Liver (tissue), 8 donors: ENCODE measurements at regions not wholly inside any gene's neighbourhood (a gene's known extent, or its start where the extent isn't known, plus 50 kb on each side); places are given as distances from the start of the nearest gene placed in this dataset.

Source experiments
- DNase-seq: peaks from one replicate; pipeline ENCODE4 v3.0.0-alpha.2; 2017; ENCODE audit warnings: low spot score
- H3K27ac ChIP-seq, 2 donors: one replicate each; pipeline ENCODE4 v1.7.0; 2013; ENCODE audit warnings: inconsistent platforms in 2 of 2, low read length in 2 of 2, control low read depth in 1 of 2, low read depth in 1 of 2, mild to moderate bottlenecking in 1 of 2
- H3K27me3 ChIP-seq, 4 donors: one replicate each; pipeline versions ENCODE4 v1.6.1 to v1.7.0; 2013; ENCODE audit warnings: low read length in 3 of 4, inconsistent platforms in 1 of 4, mild to moderate bottlenecking in 1 of 4, moderate library complexity in 1 of 4; ENCODE audit not compliant: control insufficient read depth in 4 of 4, insufficient read depth in 4 of 4
- H3K36me3 ChIP-seq, 4 donors: one replicate each; pipeline versions ENCODE4 v1.6.1 to v1.7.0; 2013; ENCODE audit warnings: low read length in 3 of 4, mild to moderate bottlenecking in 3 of 4, low read depth in 1 of 4, moderate library complexity in 1 of 4; ENCODE audit not compliant: control insufficient read depth in 4 of 4, insufficient read depth in 3 of 4
- H3K4me1 ChIP-seq, 4 donors: one replicate each; pipeline versions ENCODE4 v1.6.1 to v1.7.0; 2013; ENCODE audit warnings: low read length in 3 of 4, mild to moderate bottlenecking in 3 of 4, moderate library complexity in 1 of 4; ENCODE audit not compliant: control insufficient read depth in 4 of 4, insufficient read depth in 4 of 4
- H3K4me3 ChIP-seq, 3 donors: one replicate each; pipeline versions ENCODE4 v1.6.1 to v1.7.0; 2013; ENCODE audit warnings: low read length in 3 of 3, control low read depth in 1 of 3, low read depth in 1 of 3, mild to moderate bottlenecking in 1 of 3
- H3K9ac ChIP-seq, 2 donors: one replicate each; pipeline ENCODE4 v1.7.0; 2013; ENCODE audit warnings: low read length in 2 of 2, mild to moderate bottlenecking in 2 of 2, moderate library complexity in 2 of 2, control low read depth in 1 of 2, low read depth in 1 of 2
- H3K9me3 ChIP-seq, 4 donors: one replicate each; pipeline versions ENCODE4 v1.6.1 to v1.7.0; 2013; ENCODE audit warnings: low read length in 3 of 4; ENCODE audit not compliant: control insufficient read depth in 4 of 4
- EGR1 ChIP-seq, 2 donors: IDR thresholded peaks; 2 replicates each; pipeline ENCODE4 v1.6.1; 2016 to 2018; ENCODE audit warnings: antibody characterized with exemption in 2 of 2, low read depth in 2 of 2
- FOXA1 ChIP-seq: IDR thresholded peaks from 2 replicates; pipeline ENCODE4 v1.6.1; 2016; ENCODE audit warnings: antibody characterized with exemption
- FOXA2 ChIP-seq: IDR thresholded peaks from 2 replicates; pipeline ENCODE4 v1.6.1; 2016; ENCODE audit warnings: antibody characterized with exemption
- GABPA ChIP-seq, 2 donors: IDR thresholded peaks in 1 of 2; conservative IDR thresholded peaks in 1 of 2; 2 replicates each; pipeline ENCODE4 v1.6.1; 2016; ENCODE audit warnings: antibody characterized with exemption in 2 of 2, mild to moderate bottlenecking in 1 of 2, moderate library complexity in 1 of 2
- HNF4A ChIP-seq, 2 donors: conservative IDR thresholded peaks; 2 replicates each; pipeline ENCODE4 v1.6.1; 2016; ENCODE audit warnings: antibody characterized with exemption in 2 of 2, mild to moderate bottlenecking in 2 of 2
- HNF4G ChIP-seq: IDR thresholded peaks from 2 replicates; pipeline ENCODE4 v1.6.1; 2016; ENCODE audit warnings: antibody characterized with exemption
- JUND ChIP-seq, 2 donors: IDR thresholded peaks; 2 replicates each; pipeline ENCODE4 v1.6.1; 2016; ENCODE audit warnings: antibody characterized with exemption in 2 of 2
- NR2F2 ChIP-seq: IDR thresholded peaks from 2 replicates; pipeline ENCODE4 v1.6.1; 2016; ENCODE audit warnings: antibody characterized with exemption
- RAD21 ChIP-seq, 2 donors: IDR thresholded peaks; 2 replicates each; pipeline ENCODE4 v1.6.1; 2016; ENCODE audit warnings: antibody characterized with exemption in 2 of 2, mild to moderate bottlenecking in 2 of 2
- RXRA ChIP-seq, 2 donors: IDR thresholded peaks; 2 replicates each; pipeline ENCODE4 v1.6.1; 2017 to 2018; ENCODE audit warnings: antibody characterized with exemption in 2 of 2, mild to moderate bottlenecking in 1 of 2
- SP1 ChIP-seq: IDR thresholded peaks from 2 replicates; pipeline ENCODE4 v1.6.1; 2018; ENCODE audit warnings: antibody characterized with exemption, mild to moderate bottlenecking
- TAF1 ChIP-seq: conservative IDR thresholded peaks from 2 replicates; pipeline ENCODE4 v1.6.1; 2016; ENCODE audit warnings: antibody characterized with exemption, mild to moderate bottlenecking
- YY1 ChIP-seq: IDR thresholded peaks from 2 replicates; pipeline ENCODE4 v1.6.1; 2016; ENCODE audit warnings: antibody characterized with exemption, mild to moderate bottlenecking
- WGBS: extraction: QIAGEN DNeasy Blood & Tissue Kit; methylation state at CpG from one replicate; pipeline ENCODE4 v1.1.7; 2013; 5-methylcytosine and 5-hydroxymethylcytosine counted together
- TF ChIP-seq, protein P1 (sequence below): IDR thresholded peaks from 2 replicates; pipeline ENCODE4 v1.6.1; 2016; ENCODE audit warnings: antibody characterized with exemption
- TF ChIP-seq, protein P2 (sequence below): IDR thresholded peaks from 2 replicates; pipeline ENCODE4 v1.6.1; 2016; ENCODE audit warnings: antibody characterized with exemption
- TF ChIP-seq, protein P3 (sequence below): fragments of 150-350 bp; IDR thresholded peaks from 2 replicates; pipeline ENCODE4 v1.5.1; 2017; ENCODE audit warnings: improper control_type of control experiment, low read depth, low read length; ENCODE audit not compliant: missing input control
- TF ChIP-seq, protein P4 (sequence below): IDR thresholded peaks from 2 replicates; pipeline ENCODE4 v1.6.1; 2016; ENCODE audit warnings: antibody characterized with exemption
- TF ChIP-seq, protein P5 (sequence below): IDR thresholded peaks from 2 replicates; pipeline ENCODE4 v1.6.1; 2016; ENCODE audit warnings: antibody characterized with exemption, mild to moderate bottlenecking
- donor health status: healthy.
- donor health status: healthy.
- donor health status: healthy.
- donor health status: healthy.
- donor health status: healthy.

DNA sequence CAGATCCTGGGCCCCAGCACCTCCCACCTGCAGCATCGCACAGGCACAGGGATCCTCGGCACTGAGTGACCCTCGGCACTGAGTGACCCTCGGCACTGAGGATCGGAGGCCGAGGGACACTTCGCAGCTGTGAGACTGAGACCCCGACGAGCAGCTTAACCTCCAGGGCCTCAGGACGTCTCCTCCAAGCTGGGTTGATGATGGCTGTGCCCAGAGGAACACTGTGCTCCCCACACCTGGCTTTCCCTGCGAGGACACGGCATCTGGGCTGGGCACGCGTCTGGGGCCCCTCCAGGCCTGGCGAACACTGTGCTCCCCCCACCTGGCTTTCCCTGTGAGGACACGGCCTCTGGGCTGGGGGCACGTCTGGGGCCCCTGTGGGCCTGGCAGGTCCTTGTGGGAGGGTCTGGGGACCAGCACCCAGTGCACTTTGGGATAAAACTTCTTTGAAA, 158.3 kb upstream of the PPP2R2D start:
- TF ChIP-seq FOXA1 (no peak), HNF4G (no peak), RXRA (IDR thresholded peaks at IDR 0.05) (no peak), RAD21 (IDR thresholded peaks at IDR 0.05) (no peak), GABPA (IDR thresholded peaks at IDR 0.05 in 1 of 2, conservative IDR thresholded peaks at IDR 0.05 in 1 of 2) (no peak), FOXA2 (no peak), HNF4A (conservative IDR thresholded peaks at IDR 0.05) (no peak), EGR1 (IDR thresholded peaks at IDR 0.05; ENCODE audit: low read depth in 2 of 2) (no peak), YY1 (no peak), JUND (IDR thresholded peaks at IDR 0.05) (no peak), NR2F2 (no peak), TAF1 (no peak), SP1 (no peak)
- TF ChIP-seq, protein P1, sequence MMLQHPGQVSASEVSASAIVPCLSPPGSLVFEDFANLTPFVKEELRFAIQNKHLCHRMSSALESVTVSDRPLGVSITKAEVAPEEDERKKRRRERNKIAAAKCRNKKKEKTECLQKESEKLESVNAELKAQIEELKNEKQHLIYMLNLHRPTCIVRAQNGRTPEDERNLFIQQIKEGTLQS: no peak
- TF ChIP-seq, protein P2, sequence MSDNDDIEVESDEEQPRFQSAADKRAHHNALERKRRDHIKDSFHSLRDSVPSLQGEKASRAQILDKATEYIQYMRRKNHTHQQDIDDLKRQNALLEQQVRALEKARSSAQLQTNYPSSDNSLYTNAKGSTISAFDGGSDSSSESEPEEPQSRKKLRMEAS: no peak
- TF ChIP-seq, protein P3, sequence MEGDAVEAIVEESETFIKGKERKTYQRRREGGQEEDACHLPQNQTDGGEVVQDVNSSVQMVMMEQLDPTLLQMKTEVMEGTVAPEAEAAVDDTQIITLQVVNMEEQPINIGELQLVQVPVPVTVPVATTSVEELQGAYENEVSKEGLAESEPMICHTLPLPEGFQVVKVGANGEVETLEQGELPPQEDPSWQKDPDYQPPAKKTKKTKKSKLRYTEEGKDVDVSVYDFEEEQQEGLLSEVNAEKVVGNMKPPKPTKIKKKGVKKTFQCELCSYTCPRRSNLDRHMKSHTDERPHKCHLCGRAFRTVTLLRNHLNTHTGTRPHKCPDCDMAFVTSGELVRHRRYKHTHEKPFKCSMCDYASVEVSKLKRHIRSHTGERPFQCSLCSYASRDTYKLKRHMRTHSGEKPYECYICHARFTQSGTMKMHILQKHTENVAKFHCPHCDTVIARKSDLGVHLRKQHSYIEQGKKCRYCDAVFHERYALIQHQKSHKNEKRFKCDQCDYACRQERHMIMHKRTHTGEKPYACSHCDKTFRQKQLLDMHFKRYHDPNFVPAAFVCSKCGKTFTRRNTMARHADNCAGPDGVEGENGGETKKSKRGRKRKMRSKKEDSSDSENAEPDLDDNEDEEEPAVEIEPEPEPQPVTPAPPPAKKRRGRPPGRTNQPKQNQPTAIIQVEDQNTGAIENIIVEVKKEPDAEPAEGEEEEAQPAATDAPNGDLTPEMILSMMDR: no peak
- TF ChIP-seq, protein P4, sequence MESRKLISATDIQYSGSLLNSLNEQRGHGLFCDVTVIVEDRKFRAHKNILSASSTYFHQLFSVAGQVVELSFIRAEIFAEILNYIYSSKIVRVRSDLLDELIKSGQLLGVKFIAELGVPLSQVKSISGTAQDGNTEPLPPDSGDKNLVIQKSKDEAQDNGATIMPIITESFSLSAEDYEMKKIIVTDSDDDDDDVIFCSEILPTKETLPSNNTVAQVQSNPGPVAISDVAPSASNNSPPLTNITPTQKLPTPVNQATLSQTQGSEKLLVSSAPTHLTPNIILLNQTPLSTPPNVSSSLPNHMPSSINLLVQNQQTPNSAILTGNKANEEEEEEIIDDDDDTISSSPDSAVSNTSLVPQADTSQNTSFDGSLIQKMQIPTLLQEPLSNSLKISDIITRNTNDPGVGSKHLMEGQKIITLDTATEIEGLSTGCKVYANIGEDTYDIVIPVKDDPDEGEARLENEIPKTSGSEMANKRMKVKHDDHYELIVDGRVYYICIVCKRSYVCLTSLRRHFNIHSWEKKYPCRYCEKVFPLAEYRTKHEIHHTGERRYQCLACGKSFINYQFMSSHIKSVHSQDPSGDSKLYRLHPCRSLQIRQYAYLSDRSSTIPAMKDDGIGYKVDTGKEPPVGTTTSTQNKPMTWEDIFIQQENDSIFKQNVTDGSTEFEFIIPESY: no peak
- TF ChIP-seq, protein P5, sequence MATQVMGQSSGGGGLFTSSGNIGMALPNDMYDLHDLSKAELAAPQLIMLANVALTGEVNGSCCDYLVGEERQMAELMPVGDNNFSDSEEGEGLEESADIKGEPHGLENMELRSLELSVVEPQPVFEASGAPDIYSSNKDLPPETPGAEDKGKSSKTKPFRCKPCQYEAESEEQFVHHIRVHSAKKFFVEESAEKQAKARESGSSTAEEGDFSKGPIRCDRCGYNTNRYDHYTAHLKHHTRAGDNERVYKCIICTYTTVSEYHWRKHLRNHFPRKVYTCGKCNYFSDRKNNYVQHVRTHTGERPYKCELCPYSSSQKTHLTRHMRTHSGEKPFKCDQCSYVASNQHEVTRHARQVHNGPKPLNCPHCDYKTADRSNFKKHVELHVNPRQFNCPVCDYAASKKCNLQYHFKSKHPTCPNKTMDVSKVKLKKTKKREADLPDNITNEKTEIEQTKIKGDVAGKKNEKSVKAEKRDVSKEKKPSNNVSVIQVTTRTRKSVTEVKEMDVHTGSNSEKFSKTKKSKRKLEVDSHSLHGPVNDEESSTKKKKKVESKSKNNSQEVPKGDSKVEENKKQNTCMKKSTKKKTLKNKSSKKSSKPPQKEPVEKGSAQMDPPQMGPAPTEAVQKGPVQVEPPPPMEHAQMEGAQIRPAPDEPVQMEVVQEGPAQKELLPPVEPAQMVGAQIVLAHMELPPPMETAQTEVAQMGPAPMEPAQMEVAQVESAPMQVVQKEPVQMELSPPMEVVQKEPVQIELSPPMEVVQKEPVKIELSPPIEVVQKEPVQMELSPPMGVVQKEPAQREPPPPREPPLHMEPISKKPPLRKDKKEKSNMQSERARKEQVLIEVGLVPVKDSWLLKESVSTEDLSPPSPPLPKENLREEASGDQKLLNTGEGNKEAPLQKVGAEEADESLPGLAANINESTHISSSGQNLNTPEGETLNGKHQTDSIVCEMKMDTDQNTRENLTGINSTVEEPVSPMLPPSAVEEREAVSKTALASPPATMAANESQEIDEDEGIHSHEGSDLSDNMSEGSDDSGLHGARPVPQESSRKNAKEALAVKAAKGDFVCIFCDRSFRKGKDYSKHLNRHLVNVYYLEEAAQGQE: no peak
- WGBS: 91% methylated on average over 17 of the region's 17 CpGs
- Histone ChIP-seq H3K9me3 (no peaks in the 10 kb centered on the region), H3K27ac (no peak overlapping the region), H3K36me3 (no peaks in the 10 kb centered on the region), H3K4me1 (no peaks in the 10 kb centered on the region), H3K9ac (no peak overlapping the region), H3K4me3 (no peak overlapping the region), H3K27me3 (no peaks in the 10 kb centered on the region)
- no peak for DNase-seq
